ENCODE measurements at regions not wholly inside any gene's neighbourhood (a gene's known extent, or its start where the extent isn't known, plus 50 kb on each side); places are given as distances from the start of the nearest gene placed in this dataset.
"Not testable (repeated sequence)": the region's sequence is repeated elsewhere in the genome, so short reads cannot be mapped to it uniquely, and the experiment has no call there.

- TF ChIP-seq POLR2A, CTCF (IDR thresholded peaks at IDR 0.05): not testable (repeated sequence)
These were observed 60.8 kb upstream of the JARID2 start for GRCh38 chr6:15185111-15185510.
